GM19455 (cell line): ENCODE measurements at regions not wholly inside any gene's neighbourhood (a gene's known extent, or its start where the extent isn't known, plus 50 kb on each side); places are given as distances from the start of the nearest gene placed in this dataset.

ENCODE experiments used
- ATAC-seq: cut with Tn5 transposase; IDR thresholded peaks from one replicate; pipeline ENCODE4 v1.9.1; 2021; ENCODE audit not compliant: unreplicated experiment

GRCh38 chr22:46090036-46090591 lies 60.2 kb upstream of the PPARA start:
- no peak for ATAC-seq

GRCh38 chr22:46090631-46091201 lies 59.6 kb upstream of the PPARA start:
- no peak for ATAC-seq

- ATAC-seq: no peak
Observed at GRCh38 chr22:46091277-46091977, 58.9 kb upstream of the PPARA start.

- ATAC-seq: no peak
Observed at GRCh38 chr22:46092011-46092410, 58.3 kb upstream of the PPARA start.

GRCh38 chr22:46092670-46093410 lies 57.5 kb upstream of the PPARA start:
- no peak for ATAC-seq

GRCh38 chr22:46093796-46094195 lies 56.5 kb upstream of the PPARA start:
- no peak for ATAC-seq

- ATAC-seq: no peak
Observed at GRCh38 chr22:46094676-46095075, 55.6 kb upstream of the PPARA start.

GRCh38 chr22:46096051-46096450 lies 54.3 kb upstream of the PPARA start:
- ATAC-seq: no peak

GRCh38 chr22:46096706-46097230 lies 53.6 kb upstream of the PPARA start:
- ATAC-seq: no peak

GRCh38 chr22:46097268-46097900 lies 52.9 kb upstream of the PPARA start:
- ATAC-seq: no peak

GRCh38 chr22:46098525-46099475 lies 51.5 kb upstream of the PPARA start:
- ATAC-seq: no peak

- ATAC-seq: no peak
Observed at GRCh38 chr22:46099740-46100139, 50.6 kb upstream of the PPARA start.

GRCh38 chr22:46100401-46101105 lies 49.8 kb upstream of the PPARA start:
- no peak for ATAC-seq
